Right atrium auricular region (tissue), 2 donors: ENCODE measurements at regions not wholly inside any gene's neighbourhood (a gene's known extent, or its start where the extent isn't known, plus 50 kb on each side); places are given as distances from the start of the nearest gene placed in this dataset.

Source experiments
- DNase-seq: peaks from one replicate; pipeline ENCODE4 v3.0.0-alpha.2; 2019; ENCODE audit warnings: low spot score
- H3K27ac ChIP-seq, 2 donors: fragments of 200-600 bp; sonication (generic); 1 replicate in 1 of 2; 2 replicates in 1 of 2; pipeline ENCODE4 v1.5.1; 2016 to 2019
- H3K27me3 ChIP-seq, 2 donors: fragments of 200-600 bp; sonication (generic); one replicate each; pipeline versions ENCODE4 v1.5.1 to v1.6.0; 2017 to 2019
- H3K36me3 ChIP-seq: fragments of 200-600 bp; sonication (generic); one replicate; pipeline ENCODE4 v1.5.1; 2016
- H3K4me1 ChIP-seq, 2 donors: fragments of 200-600 bp; sonication (generic); one replicate each; pipeline versions ENCODE4 v1.5.1 to v1.6.0; 2017 to 2019
- H3K4me3 ChIP-seq, 2 donors: fragments of 200-600 bp; sonication (generic); 1 replicate in 1 of 2; 2 replicates in 1 of 2; pipeline ENCODE4 v1.5.1; 2017 to 2019; ENCODE audit warnings: mild to moderate bottlenecking in 1 of 2, moderate library complexity in 1 of 2
- H3K9me3 ChIP-seq, 2 donors: fragments of 200-600 bp; sonication (generic); one replicate each; pipeline ENCODE4 v1.5.1; 2019
- CTCF ChIP-seq, 2 donors: fragments of 200-600 bp; sonication (generic); IDR thresholded peaks; one replicate each; pipeline ENCODE4 v1.5.1; 2019; ENCODE audit warnings: antibody characterized with exemption in 2 of 2

DNA sequence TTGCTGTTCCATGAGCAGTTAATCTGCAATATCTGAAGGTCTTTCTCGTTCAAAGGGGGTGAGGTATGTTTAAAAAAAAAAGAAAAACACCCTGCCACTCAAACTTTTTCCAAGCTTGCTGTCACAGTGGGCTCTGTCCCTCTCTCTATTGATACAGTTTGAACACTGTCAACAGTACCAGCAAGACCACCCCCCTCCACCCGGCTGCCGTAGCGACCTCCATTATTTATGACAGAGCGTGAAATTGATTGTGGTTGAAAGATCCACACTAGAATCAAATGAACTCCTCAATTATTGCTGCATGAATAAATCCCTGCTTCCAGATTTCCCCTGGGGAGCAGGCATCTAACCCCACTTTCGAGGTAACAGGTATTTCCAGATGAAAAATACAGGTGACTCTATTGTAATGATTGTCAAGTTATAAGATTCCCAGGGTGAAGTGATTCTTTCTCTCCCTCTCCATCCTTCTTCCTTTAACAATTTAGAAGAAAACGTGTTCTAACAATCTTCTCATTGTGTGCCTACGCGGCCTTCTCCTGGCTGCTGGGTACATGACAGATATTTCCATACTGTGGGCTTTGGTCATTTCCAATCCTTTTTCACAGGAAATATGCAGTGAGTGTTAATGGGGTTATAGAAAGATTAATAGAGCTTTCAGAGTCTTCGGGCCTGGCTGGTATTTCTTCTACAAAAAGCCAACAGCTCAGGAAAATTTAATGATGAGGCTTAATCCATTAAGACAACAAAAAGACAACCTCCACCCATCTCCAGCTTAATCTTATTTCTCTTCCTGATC, 135.7 kb upstream of the C16orf82 start:
- H3K27ac ChIP-seq = no peak overlapping the region
- H3K4me3 ChIP-seq = no peak overlapping the region
- TF ChIP-seq CTCF (IDR thresholded peaks at IDR 0.05) = no peak
- DNase-seq = no peak
- H3K27me3 ChIP-seq = no peaks in the 10 kb centered on the region
- H3K9me3 ChIP-seq = no peaks in the 10 kb centered on the region
- no peaks in the 10 kb centered on the region for H3K36me3 ChIP-seq
- H3K4me1 ChIP-seq = no peaks in the 10 kb centered on the region

DNA sequence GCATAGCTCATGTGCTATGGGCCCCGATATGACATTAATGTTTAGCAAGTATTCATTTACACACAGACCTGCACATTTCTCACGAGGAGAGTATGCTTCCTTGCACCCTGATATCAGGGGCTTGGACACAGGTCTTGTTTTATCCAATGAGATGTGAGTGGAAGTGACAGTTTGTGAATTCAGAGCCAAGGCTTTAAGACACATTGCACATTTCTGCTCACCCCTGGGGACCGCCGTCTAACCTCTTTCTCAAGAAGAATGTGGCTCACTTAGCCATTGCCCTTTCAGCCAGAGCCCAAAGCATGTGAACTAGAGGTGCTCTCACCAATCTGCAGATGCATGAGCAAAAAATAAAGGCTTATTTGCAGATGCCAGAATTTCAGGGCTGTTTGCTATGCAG, 116.1 kb upstream of the C16orf82 start:
- Histone ChIP-seq H3K27ac (no peak overlapping the region), H3K27me3 (no peaks in the 10 kb centered on the region), H3K4me1 (no peaks in the 10 kb centered on the region), H3K4me3 (no peak overlapping the region), H3K9me3 (no peaks in the 10 kb centered on the region), H3K36me3 (no peaks in the 10 kb centered on the region)
- no peak for DNase-seq
- no peak for TF ChIP-seq CTCF (IDR thresholded peaks at IDR 0.05)

DNA sequence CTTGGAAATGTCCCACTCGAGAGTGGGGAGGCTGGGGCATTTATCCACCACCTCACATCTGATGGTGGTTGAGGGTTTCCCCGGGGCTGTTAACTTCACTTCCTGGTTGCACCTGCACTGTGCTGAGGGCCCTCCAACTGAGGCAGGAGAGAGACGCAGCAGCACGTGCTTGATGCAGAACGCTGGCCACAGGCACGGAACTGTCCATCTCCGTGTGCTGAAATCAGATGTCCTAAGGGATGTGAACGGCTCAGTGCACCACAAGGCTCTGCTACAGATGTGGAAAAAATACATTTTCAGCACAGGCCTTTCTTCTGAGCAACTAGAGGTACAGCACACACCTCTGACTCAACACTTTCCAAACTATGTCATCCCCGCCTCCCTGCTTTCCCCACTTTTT, 114.8 kb upstream of the C16orf82 start:
- no peak for TF ChIP-seq CTCF (IDR thresholded peaks at IDR 0.05)
- DNase-seq = no peak
- Histone ChIP-seq H3K9me3 (no peaks in the 10 kb centered on the region), H3K4me1 (no peaks in the 10 kb centered on the region), H3K4me3 (no peak overlapping the region), H3K27ac (no peak overlapping the region), H3K27me3 (no peaks in the 10 kb centered on the region), H3K36me3 (no peaks in the 10 kb centered on the region)

- no peak overlapping the region for H3K27ac ChIP-seq
- H3K36me3 ChIP-seq = no peaks in the 10 kb centered on the region
- H3K4me1 ChIP-seq = no peaks in the 10 kb centered on the region
- TF ChIP-seq CTCF (IDR thresholded peaks at IDR 0.05) = no peak
- no peak for DNase-seq
- H3K27me3 ChIP-seq = no peaks in the 10 kb centered on the region
- H3K4me3 ChIP-seq = no peak overlapping the region
- H3K9me3 ChIP-seq = no peaks in the 10 kb centered on the region
Observed at GRCh38 chr16:26952411-26952810, 114.3 kb upstream of the C16orf82 start.

GRCh38 chr16:26957283-26957859, 109.4 kb upstream of the C16orf82 start:
- no peak for TF ChIP-seq CTCF (IDR thresholded peaks at IDR 0.05)

More at GRCh38 chr16:26957283-26957859, 109.4 kb upstream of the C16orf82 start:
- no peaks in the 10 kb centered on the region for H3K27me3 ChIP-seq
- no peaks in the 10 kb centered on the region for H3K9me3 ChIP-seq
- no peak overlapping the region for H3K4me3 ChIP-seq
- H3K4me1 ChIP-seq = no peaks in the 10 kb centered on the region
- DNase-seq = no peak
- no peak overlapping the region for H3K27ac ChIP-seq
- H3K36me3 ChIP-seq = no peaks in the 10 kb centered on the region
